GM10266 (cell line): ENCODE measurements at regions not wholly inside any gene's neighbourhood (a gene's known extent, or its start where the extent isn't known, plus 50 kb on each side); places are given as distances from the start of the nearest gene placed in this dataset.
"Not testable (repeated sequence)": the region's sequence is repeated elsewhere in the genome, so short reads cannot be mapped to it uniquely, and the experiment has no call there.

Experiments used
- DNase-seq: peaks from one replicate; pipeline ENCODE4 v3.0.0; 2012; ENCODE audit errors: extremely low spot score
- CTCF ChIP-seq: IDR thresholded peaks from 2 replicates; pipeline ENCODE4 v1.5.1; 2012; ENCODE audit warnings: mild to moderate bottlenecking, low read depth; ENCODE audit not compliant: control insufficient read depth, insufficient read depth; ENCODE audit errors: missing control alignments

DNA sequence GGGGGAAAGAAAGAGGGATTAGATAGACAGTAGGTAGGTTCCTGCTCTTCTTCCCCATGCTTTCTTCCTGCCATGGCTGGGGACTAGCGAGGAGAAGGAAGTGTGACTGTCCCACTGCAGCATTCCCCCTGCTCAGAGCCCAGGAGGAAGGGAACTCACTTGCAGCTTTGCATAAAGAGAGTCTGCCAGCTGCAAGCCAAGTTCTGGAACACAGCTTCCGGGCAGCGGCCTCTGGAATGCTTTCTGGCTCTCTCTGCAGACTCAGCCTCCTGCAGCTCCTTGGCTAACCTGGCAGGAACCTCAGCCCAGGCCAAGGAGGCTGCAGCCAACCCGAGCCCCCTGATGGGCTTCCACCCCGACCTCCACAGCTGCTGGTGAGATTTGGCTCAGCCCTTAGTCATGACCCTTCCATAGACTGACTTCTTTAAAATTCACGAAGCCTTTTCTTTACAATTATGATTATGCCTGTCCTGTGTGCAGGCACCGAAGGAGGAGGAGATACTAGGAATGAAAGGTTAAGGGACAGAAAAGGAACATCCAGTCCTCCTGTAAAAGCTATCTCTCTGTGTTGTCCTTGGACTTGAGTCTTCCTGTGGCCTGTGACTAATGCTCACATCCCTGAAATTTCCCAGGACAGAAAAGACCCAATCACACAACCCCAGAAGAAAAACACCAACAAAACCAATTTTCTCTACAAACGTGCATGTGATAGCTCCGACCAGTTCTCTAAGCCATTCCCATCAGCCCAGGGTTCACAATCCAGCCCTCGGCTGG, 108.2 kb upstream of the OLIG2 start:
- TF ChIP-seq CTCF = no peak
- DNase-seq = no peak

DNA sequence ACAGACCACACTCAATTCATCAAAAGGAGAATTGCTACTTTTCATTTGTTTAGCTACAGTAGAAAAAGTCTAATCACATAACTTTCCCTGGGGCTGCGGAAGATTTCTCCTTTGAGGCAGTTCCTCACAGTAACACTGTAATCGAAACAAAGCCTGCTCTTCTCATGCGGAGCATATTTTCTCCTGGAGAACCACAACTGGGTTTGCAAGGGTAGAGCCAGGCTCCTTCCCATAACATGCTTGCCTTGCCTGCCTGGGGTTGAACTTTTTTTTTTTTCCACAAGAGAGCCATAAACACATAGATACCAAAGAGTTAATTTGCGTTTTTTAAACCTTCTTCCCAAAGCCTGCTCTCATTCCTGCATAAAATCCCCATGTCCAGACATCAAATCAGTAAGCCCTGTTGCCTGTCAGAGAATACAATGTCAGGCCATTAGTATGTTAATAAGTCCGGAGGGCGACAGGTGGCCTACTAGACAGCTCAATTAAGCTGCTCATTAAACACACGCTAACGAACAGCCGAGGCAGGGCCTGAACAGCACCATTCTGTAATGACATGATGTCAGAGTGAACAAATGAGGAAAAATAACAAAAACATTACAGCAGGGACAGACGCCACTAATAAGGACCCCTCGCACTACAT, 107.1 kb upstream of the OLIG2 start:
- no peak for TF ChIP-seq CTCF
- no peak for DNase-seq

- no peak for DNase-seq
- no peak for TF ChIP-seq CTCF
These were observed 105.3 kb upstream of the OLIG2 start for GRCh38 chr21:32920474-32920873.

DNA sequence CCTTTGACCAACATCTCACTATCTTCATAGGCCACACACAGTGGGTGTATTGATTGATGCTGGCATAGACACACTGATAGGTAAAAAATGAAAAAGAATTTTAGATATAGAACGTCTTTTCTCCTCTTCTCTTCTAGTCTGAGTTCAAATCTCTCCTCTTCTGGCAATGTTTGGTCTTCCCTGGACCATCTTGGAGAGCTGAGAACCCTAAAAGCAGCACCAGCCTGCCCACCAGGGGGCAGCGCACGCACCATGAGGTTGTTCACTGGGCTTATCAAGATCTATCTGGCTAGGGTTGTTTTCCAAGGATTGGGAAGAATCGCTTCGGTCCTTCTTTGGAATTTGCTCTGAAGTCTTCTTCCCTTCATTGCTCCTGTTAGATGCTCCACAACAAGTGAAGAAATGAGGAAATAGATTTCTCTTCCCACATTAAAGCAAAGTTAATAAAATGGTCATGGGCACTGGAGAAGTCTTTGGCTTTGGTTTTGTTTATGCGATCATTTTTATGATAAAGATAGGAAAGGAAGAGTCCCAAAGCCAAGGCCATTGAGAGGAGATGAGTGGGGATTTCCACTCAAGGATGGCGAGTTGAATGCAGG, 104.0 kb upstream of the OLIG2 start:
- peak; percentile 63 for TF ChIP-seq CTCF
- no peak for DNase-seq

- TF ChIP-seq CTCF = no peak
- DNase-seq = no peak
These were observed 100.6 kb upstream of the OLIG2 start for GRCh38 chr21:32925098-32925497.

GRCh38 chr21:32929633-32930038, 96.1 kb upstream of the OLIG2 start:
- peak; percentile 53 for DNase-seq
- no peak for TF ChIP-seq CTCF

DNA sequence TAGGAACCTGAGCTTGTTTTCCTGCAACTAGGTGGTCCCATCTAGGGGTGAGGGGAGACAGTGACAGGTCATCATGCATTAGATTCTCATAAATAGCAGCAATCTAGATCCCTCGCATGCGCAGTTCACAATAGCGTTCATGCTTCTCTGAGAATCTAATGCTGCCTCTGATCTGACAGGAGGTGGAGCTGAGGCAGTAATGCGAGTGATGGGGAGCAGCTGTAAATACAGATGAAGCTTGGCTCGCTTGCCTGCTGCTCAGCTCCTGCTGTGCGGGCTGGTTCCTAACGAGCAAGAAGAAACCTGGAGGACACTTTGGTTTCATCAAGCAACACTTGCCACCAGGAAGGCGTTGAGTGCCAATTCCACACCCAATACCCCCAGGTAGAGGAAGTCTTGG, 95.1 kb upstream of the OLIG2 start:
- DNase-seq = no peak
- no peak for TF ChIP-seq CTCF

DNA sequence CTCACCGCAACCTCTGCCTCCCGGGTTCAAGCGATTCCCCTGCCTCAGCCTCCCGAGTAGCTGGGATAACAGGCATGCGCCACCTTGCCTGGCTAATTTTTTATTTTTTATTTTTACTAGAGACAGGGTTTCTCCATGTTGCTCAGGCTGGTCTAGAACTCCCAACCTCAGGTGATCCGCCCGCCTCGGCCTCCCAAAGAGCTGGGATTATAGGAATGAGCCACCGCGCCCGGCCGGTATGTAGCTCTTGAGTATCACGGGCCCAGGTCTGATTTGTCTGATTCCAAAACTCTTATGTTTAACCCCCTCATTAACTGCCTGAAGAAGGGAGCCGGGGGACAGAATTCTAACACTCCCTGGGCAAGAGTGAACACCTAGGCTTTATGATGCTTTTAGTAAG, 91.7 kb upstream of the OLIG2 start:
- DNase-seq = not testable (repeated sequence)
